K562 (cell line): ENCODE measurements at regions not wholly inside any gene's neighbourhood (a gene's known extent, or its start where the extent isn't known, plus 50 kb on each side); places are given as distances from the start of the nearest gene placed in this dataset.
A peak's percentile ranks its signal among the peaks of the same experiment; 100 is the strongest.

Source experiments
- ATAC-seq: fragments of 200-7000 bp; cut with Tn5 transposase; 3 replicates; pipeline ENCODE4 v1.9.1; 2020; ENCODE audit warnings: moderate library complexity
- BruUV-seq: library from RNA; stranded (reverse); fragments of 400-500 nt; replicated peaks from 2 replicates; lab custom pipeline; 2021; lab: Mats Ljungman, UMichigan
- CTCF ChIA-PET: fragments of 300-600 bp; formaldehyde crosslinking; extraction: SDS; loops from one replicate; lab custom pipeline; 2021; ENCODE audit warnings: low intra/inter-chr PET ratio; lab: Yijun Ruan, JAX
- POLR2A ChIA-PET: fragments of 300-600, 350-650 bp; sonication (Branson Sonifier 250); formaldehyde crosslinking; extraction: SDS; loops from one replicate; lab custom pipeline; 2021; ENCODE audit warnings: antibody characterized with exemption, inconsistent platforms; lab: Yijun Ruan, JAX
- DNase-seq, 4 experiments: peaks; one replicate each; pipeline versions ENCODE4 v3.0.0 to v3.0.0-alpha.2; 2011 to 2018; ENCODE audit warnings: low spot score in 3 of 4, mixed read lengths in 3 of 4; ENCODE audit errors: extremely low read depth in 1 of 4
- FAIRE-seq: peaks from 2 replicates; lab custom pipeline; 2011; peaks lifted over from hg19 to GRCh38; lab: Jason Lieb, UNC
- H2AFZ ChIP-seq: 2 replicates; pipeline ENCODE4 v1.6.0; 2011; ENCODE audit warnings: low read depth, low read length, control low read depth, inconsistent platforms
- H3K27ac ChIP-seq: fragments of 200-600 bp; 3 replicates; pipeline ENCODE4 v1.8.0; 2011; ENCODE audit warnings: low read depth, mild to moderate bottlenecking, control low read depth, inconsistent platforms, low read length, moderate library complexity, mixed read lengths; ENCODE audit errors: extremely low read depth
- H3K27me3 ChIP-seq, 2 experiments: fragments of 300-600 bp in 1 of 2; 2 replicates in 1 of 2; 3 replicates in 1 of 2; pipeline versions ENCODE4 v1.6.0 to v1.8.0; 2011; ENCODE audit warnings: inconsistent platforms in 2 of 2, low read length in 2 of 2, mild to moderate bottlenecking in 1 of 2, mixed read lengths in 1 of 2, moderate library complexity in 1 of 2; ENCODE audit not compliant: control insufficient read depth in 2 of 2, insufficient read depth in 2 of 2
- H3K36me3 ChIP-seq: fragments of 300-600 bp; 3 replicates; pipeline ENCODE4 v1.8.0; 2011; ENCODE audit warnings: mild to moderate bottlenecking, low read length, inconsistent platforms; ENCODE audit not compliant: control insufficient read depth, insufficient read depth
- H3K4me1 ChIP-seq, 2 experiments: fragments of 200-600 bp in 1 of 2; replicated peaks in 1 of 2; 2 replicates in 1 of 2; 3 replicates in 1 of 2; pipeline versions ENCODE4 v1.5.1 to v1.8.0; 2011; ENCODE audit warnings: inconsistent platforms in 2 of 2, low read length in 2 of 2, mild to moderate bottlenecking in 1 of 2, mixed read lengths in 1 of 2, moderate library complexity in 1 of 2; ENCODE audit not compliant: control insufficient read depth in 2 of 2, insufficient read depth in 2 of 2
- H3K4me2 ChIP-seq: 2 replicates; pipeline ENCODE4 v1.6.1; 2011; ENCODE audit warnings: low read length, control low read depth, inconsistent platforms, mixed read lengths; ENCODE audit not compliant: insufficient read depth
- H3K4me3 ChIP-seq: fragments of 200-600 bp; sonication (generic), shearing (Covaris generic); 2 replicates; pipeline ENCODE4 v1.5.1; 2016; ENCODE audit warnings: control low read depth, inconsistent platforms
- H3K79me2 ChIP-seq: fragments of 200-600 bp; 3 replicates; pipeline ENCODE4 v1.8.0; 2011; ENCODE audit warnings: low read length, inconsistent platforms; ENCODE audit not compliant: control insufficient read depth, insufficient read depth
- H3K9ac ChIP-seq, 2 experiments: 2 replicates each; pipeline versions ENCODE4 v1.6.0 to v1.6.1; 2011; ENCODE audit warnings: low read depth in 2 of 2, low read length in 2 of 2, control low read depth in 1 of 2, inconsistent platforms in 1 of 2, mild to moderate bottlenecking in 1 of 2, mixed read lengths in 1 of 2; ENCODE audit not compliant: insufficient read depth in 1 of 2
- H3K9me1 ChIP-seq: one replicate; pipeline ENCODE4 v1.6.0; 2011; ENCODE audit warnings: inconsistent platforms, mild to moderate bottlenecking, low read length, moderate library complexity; ENCODE audit not compliant: control insufficient read depth, insufficient read depth
- H3K9me3 ChIP-seq: replicated peaks from 2 replicates; pipeline ENCODE4 v1.5.1; 2011; ENCODE audit warnings: low read depth, low read length, inconsistent platforms; ENCODE audit not compliant: control insufficient read depth, insufficient read depth
- H4K20me1 ChIP-seq: replicated peaks from 2 replicates; pipeline ENCODE4 v1.6.1; 2011; ENCODE audit warnings: low read length, inconsistent platforms, mixed read lengths; ENCODE audit not compliant: control insufficient read depth, insufficient read depth
- FOXK2 ChIP-seq, 2 experiments: fragments of 450-650 bp; IDR thresholded peaks in 1 of 2; conservative IDR thresholded peaks in 1 of 2; 2 replicates each; pipeline ENCODE4 v1.6.1; 2016; ENCODE audit warnings: low read depth in 2 of 2, mild to moderate bottlenecking in 1 of 2
- FOXM1 ChIP-seq, 2 experiments: fragments of 450-650 bp in 1 of 2; sonication (generic) in 1 of 2; formaldehyde crosslinking in 1 of 2; IDR thresholded peaks; 2 replicates each; pipeline versions ENCODE4 v1.6.1 to v1.9.0; 2017 to 2022; ENCODE audit warnings: low read depth in 2 of 2, mild to moderate bottlenecking in 2 of 2, missing genetic modification reagents in 1 of 2, moderate library complexity in 1 of 2
- LEF1 ChIP-seq: fragments of 450-650 bp; IDR thresholded peaks from 2 replicates; pipeline ENCODE4 v1.6.1; 2016; ENCODE audit warnings: mild to moderate bottlenecking
- NBN ChIP-seq: fragments of 450-650 bp; IDR thresholded peaks from 2 replicates; pipeline ENCODE4 v1.6.1; 2016; ENCODE audit warnings: low read depth, mild to moderate bottlenecking
- NCOR1 ChIP-seq: fragments of 450-650 bp; IDR thresholded peaks from 2 replicates; pipeline ENCODE4 v1.6.1; 2016; ENCODE audit warnings: mild to moderate bottlenecking, moderate library complexity
- NFIC ChIP-seq: fragments of 450-650 bp; IDR thresholded peaks from 2 replicates; pipeline ENCODE4 v1.6.1; 2017; ENCODE audit warnings: mild to moderate bottlenecking, inconsistent platforms
- RBM17 ChIP-seq: fragments of 200-400 bp; formaldehyde crosslinking; IDR thresholded peaks from 2 replicates; pipeline ENCODE4 v1.6.1; 2017; ENCODE audit warnings: low read depth, mild to moderate bottlenecking, low read length, borderline replicate concordance
- SPI1 ChIP-seq: IDR thresholded peaks from 2 replicates; pipeline ENCODE4 v1.6.1; 2011; ENCODE audit warnings: low read depth, low read length, control low read depth, borderline replicate concordance
- SREBF1 ChIP-seq: fragments of 150-350 bp; IDR thresholded peaks from 2 replicates; pipeline ENCODE4 v1.6.1; 2014; ENCODE audit warnings: antibody characterized with exemption, low read depth, low read length, borderline replicate concordance
- TAF15 ChIP-seq: fragments of 200-400 bp; formaldehyde crosslinking; IDR thresholded peaks from 2 replicates; pipeline ENCODE4 v1.6.1; 2017; ENCODE audit warnings: mild to moderate bottlenecking, low read depth, low read length, moderate library complexity
- in situ Hi-C: fragments of 300-500 bp; cut with MboI; formaldehyde crosslinking; loops from 4 replicates; pipeline ENCODE4 v1.15.0; 2018; ENCODE audit warnings: inconsistent platforms, mixed read lengths
- intact Hi-C: fragments of 100-400 bp; cut with micrococcal nuclease; formaldehyde crosslinking; loops from 2 replicates; pipeline ENCODE4 v1.14.2; 2022
- TF ChIP-seq, protein P1 (sequence below): sonication (generic); IDR thresholded peaks from 2 replicates; pipeline ENCODE4 v1.6.1; 2016
- TF ChIP-seq, protein P2 (sequence below), 2 experiments: fragments of 450-650 bp in 1 of 2; sonication (generic) in 1 of 2; formaldehyde crosslinking in 1 of 2; IDR thresholded peaks; 2 replicates each; pipeline versions ENCODE4 v1.7.1 to v1.9.0; 2016 to 2022; ENCODE audit warnings: inconsistent platforms in 1 of 2, mild to moderate bottlenecking in 1 of 2, missing genetic modification reagents in 1 of 2

DNA sequence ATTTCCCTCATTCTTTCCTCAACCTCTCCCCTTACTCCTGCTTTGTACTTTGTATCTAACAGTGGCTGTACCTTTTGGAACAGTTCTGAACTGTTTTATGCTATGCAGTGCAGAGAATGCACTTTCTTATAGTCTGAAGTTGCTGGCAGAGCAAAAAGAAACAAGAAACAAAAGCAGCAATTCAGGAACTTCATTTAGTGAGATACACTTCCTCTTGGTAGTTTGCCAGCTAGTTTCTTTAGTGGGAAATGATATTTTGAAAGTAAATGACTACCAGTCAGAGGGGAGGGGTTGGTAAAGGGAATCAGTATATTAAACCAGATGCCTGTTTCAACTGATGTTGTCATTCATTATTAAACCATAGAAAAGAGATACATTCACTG, 55.0 kb upstream of the CHD2 start:
- H4K20me1 ChIP-seq: no peaks in the 10 kb centered on the region
- no TSS peak for BruUV-seq
- no peak for ATAC-seq
- H3K4me1 ChIP-seq: peaks cover 8 to 23% of the 10 kb centered on the region in 2 experiments
- peak; percentile 11 for FAIRE-seq
- no peaks in the 10 kb centered on the region for H3K9me1 ChIP-seq
- CTCF ChIA-PET: no interaction called here
- no peak overlapping the region for H3K4me3 ChIP-seq
- H3K27me3 ChIP-seq: no peaks in the 10 kb centered on the region
- in situ Hi-C loops: no loop called here
- peak overlapping the region; percentile 37; the same call in 1 of the 3 replicates for H3K27ac ChIP-seq
- peak in 1 of 4 experiments; percentile 36 for DNase-seq
- POLR2A ChIA-PET: interaction anchor here (1.0 kb wide), 1 partner anchor 13 kb away, joined by 4 read pairs; no protein-coding TSS in a partner anchor
- peak overlapping the region; percentile 82 for H2AFZ ChIP-seq
- H3K79me2 ChIP-seq: no peaks in the 10 kb centered on the region
- no peak overlapping the region for H3K4me2 ChIP-seq
- peak overlapping the region in 1 of 2 experiments; percentile 2; a peak in 1 of 4 replicates for H3K9ac ChIP-seq
- intact Hi-C loops: loop anchor here (5.0 kb wide), 1 partner anchor 33 kb away; no protein-coding TSS in a partner anchor
- no peaks in the 10 kb centered on the region for H3K9me3 ChIP-seq
- H3K36me3 ChIP-seq: no peaks in the 10 kb centered on the region
- TF ChIP-seq NBN: no peak
- TF ChIP-seq FOXM1 (IDR thresholded peaks at IDR 0.05; ENCODE audit: low read depth): peak; percentile 84
- no peak for TF ChIP-seq FOXM1 (CRISPR knock-in tag; IDR thresholded peaks at IDR 0.05; ENCODE audit: low read depth)
- TF ChIP-seq, protein P1, sequence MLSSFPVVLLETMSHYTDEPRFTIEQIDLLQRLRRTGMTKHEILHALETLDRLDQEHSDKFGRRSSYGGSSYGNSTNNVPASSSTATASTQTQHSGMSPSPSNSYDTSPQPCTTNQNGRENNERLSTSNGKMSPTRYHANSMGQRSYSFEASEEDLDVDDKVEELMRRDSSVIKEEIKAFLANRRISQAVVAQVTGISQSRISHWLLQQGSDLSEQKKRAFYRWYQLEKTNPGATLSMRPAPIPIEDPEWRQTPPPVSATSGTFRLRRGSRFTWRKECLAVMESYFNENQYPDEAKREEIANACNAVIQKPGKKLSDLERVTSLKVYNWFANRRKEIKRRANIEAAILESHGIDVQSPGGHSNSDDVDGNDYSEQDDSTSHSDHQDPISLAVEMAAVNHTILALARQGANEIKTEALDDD: peak; percentile 88
- TF ChIP-seq LEF1: 0 out of 2 replicates have a peak, but pooled peaks have one; percentile 38
- no peak for TF ChIP-seq RBM17
- TF ChIP-seq NCOR1: no peak
- TF ChIP-seq SPI1: peak; percentile 85; the same call in 1 of the 2 replicates
- TF ChIP-seq SREBF1: no peak
- peak; percentile 86 for TF ChIP-seq NFIC
- TF ChIP-seq TAF15: no peak
- TF ChIP-seq FOXK2 (conservative IDR thresholded peaks at IDR 0.05 in 1 of 2, IDR thresholded peaks at IDR 0.05 in 1 of 2; ENCODE audit: low read depth in 2 of 2): peak in 1 of 2 experiments; percentile 42; a peak in 2 of 4 replicates
- TF ChIP-seq, protein P2, sequence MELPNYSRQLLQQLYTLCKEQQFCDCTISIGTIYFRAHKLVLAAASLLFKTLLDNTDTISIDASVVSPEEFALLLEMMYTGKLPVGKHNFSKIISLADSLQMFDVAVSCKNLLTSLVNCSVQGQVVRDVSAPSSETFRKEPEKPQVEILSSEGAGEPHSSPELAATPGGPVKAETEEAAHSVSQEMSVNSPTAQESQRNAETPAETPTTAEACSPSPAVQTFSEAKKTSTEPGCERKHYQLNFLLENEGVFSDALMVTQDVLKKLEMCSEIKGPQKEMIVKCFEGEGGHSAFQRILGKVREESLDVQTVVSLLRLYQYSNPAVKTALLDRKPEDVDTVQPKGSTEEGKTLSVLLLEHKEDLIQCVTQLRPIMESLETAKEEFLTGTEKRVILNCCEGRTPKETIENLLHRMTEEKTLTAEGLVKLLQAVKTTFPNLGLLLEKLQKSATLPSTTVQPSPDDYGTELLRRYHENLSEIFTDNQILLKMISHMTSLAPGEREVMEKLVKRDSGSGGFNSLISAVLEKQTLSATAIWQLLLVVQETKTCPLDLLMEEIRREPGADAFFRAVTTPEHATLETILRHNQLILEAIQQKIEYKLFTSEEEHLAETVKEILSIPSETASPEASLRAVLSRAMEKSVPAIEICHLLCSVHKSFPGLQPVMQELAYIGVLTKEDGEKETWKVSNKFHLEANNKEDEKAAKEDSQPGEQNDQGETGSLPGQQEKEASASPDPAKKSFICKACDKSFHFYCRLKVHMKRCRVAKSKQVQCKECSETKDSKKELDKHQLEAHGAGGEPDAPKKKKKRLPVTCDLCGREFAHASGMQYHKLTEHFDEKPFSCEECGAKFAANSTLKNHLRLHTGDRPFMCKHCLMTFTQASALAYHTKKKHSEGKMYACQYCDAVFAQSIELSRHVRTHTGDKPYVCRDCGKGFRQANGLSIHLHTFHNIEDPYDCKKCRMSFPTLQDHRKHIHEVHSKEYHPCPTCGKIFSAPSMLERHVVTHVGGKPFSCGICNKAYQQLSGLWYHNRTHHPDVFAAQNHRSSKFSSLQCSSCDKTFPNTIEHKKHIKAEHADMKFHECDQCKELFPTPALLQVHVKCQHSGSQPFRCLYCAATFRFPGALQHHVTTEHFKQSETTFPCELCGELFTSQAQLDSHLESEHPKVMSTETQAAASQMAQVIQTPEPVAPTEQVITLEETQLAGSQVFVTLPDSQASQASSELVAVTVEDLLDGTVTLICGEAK (IDR thresholded peaks at IDR 0.05): peak; percentile 29; the same call in 1 of the 2 replicates
- TF ChIP-seq, protein P2 (CRISPR knock-in tag; IDR thresholded peaks at IDR 0.05): no peak
